ENCODE measurements at regions not wholly inside any gene's neighbourhood (a gene's known extent, or its start where the extent isn't known, plus 50 kb on each side); places are given as distances from the start of the nearest gene placed in this dataset.

GRCh38 chr4:9594948-9595347, 150.7 kb downstream of the DEFB131A start:
- TF ChIP-seq CTCF (IDR thresholded peaks at IDR 0.05; ENCODE audit: poor library complexity, severe bottlenecking) (no peak), EP300 (conservative IDR thresholded peaks at IDR 0.05; ENCODE audit: poor library complexity, severe bottlenecking) (no peak), POLR2AphosphoS5 (IDR thresholded peaks at IDR 0.05) (no peak), REST (IDR thresholded peaks at IDR 0.05; ENCODE audit: borderline replicate concordance) (no peak), EZH2 (IDR thresholded peaks at IDR 0.05; ENCODE audit: borderline replicate concordance, insufficient read depth, low read length, poor library complexity, severe bottlenecking) (no peak), TAF1 (IDR thresholded peaks at IDR 0.05; ENCODE audit: low read depth) (no peak), RAD21 (conservative IDR thresholded peaks at IDR 0.05) (no peak), MXI1 (conservative IDR thresholded peaks at IDR 0.05; ENCODE audit: poor library complexity, severe bottlenecking) (no peak)
